HK-2 (cell line): ENCODE measurements at regions not wholly inside any gene's neighbourhood (a gene's known extent, or its start where the extent isn't known, plus 50 kb on each side); places are given as distances from the start of the nearest gene placed in this dataset.

Source experiments
- DNase-seq: peaks from one replicate; pipeline ENCODE4 v3.0.0-alpha.2; 2018; ENCODE audit not compliant: unreplicated experiment

DNA sequence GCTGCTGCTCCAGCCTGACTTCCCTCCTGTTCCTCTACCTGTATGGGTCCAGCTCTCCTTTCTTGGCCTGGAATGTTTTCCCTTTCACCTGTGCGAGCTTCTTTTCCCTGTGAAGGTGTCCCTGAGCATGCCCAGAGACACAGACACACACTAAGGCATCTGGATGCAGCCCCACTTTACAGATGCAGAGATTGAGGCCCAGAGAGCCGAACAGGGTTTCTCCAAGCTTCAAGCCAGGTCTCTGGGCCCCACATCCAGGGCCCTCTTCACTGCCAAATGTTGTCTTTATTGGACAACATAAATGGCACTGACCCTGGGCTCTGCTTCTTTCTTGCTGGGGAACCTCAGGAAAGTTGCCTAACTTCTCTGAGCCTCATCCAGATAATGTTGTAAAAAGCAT is 561.6 kb downstream of the MIAT start:
- no peak for DNase-seq

DNA sequence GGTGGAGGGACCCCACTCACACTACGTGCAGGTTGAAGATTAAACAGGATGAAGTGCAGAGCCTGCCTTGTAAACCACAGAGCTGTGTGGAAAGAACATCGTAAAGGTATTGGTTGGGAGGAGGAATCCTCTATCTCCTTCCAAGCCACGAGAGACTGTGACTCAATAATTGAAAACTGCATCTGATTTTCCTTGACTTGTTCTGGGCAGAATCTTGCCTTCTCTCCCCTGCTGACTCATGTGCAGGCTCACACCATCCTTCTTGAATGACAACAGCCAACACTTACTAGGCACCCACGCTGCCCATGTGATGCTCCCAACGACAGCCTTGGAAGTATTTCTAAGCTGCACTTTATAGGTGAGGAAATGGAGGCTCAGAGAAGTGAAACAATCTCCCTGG is 563.0 kb downstream of the MIAT start:
- DNase-seq: peak; percentile 41

DNA sequence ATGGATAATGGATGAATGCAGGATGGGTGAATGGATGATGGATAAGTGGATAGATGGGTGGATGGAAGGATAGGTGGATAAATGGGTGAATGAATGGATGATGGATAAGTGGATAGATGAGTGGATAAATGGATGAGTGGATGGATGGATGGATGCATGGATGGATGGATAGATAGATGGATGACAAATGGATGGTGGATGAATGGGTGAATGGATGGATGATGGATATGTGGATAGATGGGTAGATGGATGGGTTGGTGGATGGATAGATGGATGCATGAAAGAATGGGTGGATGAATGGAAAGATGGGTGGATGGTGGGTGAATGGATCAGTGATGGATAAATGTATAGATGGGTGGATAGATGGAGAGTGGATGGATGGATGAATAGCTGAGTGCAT is 564.8 kb downstream of the MIAT start:
- DNase-seq: no peak

DNA sequence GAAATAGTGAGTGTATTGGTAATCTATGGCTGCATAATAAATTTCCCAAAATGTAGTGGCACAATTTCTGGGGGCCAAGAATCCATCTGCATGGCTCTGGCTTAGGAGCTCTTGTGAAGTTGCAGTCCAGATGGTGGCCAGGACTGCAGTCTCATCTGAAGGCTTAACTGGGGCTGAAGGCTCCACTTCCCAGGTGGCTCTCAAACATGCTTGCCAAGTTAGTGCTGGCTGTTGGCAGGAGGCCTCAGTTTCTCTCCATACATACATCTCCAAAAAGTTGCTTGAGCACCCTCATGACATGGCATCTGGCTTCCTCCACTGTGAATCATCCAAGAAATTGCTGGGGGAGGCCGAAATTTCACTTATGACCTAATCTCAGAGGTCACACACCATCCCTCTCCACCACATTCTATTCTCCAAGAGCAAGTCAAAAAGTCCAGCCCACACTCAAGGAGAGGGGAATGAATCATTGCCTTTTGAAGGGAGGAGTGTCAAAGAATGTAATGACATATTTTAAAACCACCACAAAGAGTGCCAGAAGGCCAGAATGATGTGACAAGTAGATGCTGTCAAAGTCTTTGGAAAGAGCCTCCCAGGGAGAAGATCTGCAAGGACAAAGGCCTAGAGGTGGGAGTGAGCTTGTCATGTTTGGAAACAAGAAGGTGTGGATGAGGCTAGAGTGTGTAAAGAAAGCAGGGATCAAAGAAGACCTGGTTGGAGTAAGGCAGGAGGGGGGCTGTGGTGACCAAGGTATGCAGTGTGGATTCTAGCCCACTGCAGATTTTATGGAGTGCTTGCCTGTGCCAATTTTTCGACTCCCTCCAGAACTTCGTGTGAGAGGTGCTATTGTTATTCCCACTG is 566.2 kb downstream of the MIAT start:
- DNase-seq: peak; percentile 48

DNA sequence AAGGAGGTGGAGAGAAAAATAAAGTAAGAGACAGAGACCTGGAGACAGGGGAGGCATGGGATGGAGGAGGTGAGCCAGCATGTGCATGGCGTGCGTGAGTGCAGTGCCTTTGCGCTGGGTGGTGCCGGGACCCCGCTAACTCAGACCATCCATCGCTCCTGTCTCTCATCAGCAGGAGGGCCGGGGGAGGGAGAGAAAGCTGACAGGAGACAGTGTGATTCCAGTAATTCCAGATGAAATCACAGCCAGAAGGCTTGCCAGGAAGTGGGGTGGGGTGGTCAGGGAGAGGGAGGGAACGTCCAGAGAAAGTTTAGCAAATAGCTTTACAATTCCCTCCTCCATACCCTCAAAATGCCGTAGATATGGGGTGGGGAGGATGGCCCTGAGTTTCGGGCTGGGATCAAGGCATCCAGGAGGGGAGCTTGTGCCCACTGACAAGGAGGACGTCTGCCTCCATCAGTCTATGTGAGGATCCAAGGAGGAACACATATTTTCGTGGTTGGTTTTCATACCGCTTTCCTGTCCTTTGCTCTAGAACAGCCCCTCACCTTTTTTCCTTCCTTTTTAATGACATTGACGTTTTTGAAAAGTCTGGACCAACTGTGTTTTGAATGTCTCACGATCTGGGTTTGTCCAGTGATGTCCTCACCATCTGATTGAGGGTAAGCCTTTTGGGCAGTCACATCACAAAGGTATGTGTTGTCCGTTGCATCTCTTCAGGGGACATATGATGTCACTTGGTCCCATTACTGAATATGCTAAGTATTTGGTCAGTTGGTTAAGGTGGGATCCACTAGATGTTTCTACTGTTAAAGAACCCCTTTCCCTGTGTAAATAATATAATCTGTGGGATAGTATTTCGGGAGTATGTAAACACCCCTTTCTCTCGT is 567.3 kb downstream of the MIAT start:
- no peak for DNase-seq

DNA sequence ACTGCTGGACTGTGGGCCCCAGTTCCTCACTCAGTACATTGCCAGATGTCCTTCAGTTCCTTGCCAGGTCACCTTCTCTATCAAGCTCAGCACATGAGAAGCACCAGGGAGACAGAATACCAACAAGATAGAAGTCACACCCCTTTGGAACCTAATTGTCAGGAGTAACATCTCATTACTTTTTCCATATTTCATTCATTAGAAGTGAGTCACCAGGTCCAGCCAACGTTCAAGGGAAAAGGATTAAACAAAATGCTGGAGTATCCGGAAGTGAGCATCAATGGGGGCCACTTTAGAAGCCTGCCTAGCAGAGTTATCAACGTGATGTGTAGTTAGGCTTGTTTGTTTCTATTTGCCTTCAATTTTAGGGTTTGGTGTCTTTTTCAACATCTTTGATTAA is 569.3 kb downstream of the MIAT start:
- DNase-seq: no peak

DNA sequence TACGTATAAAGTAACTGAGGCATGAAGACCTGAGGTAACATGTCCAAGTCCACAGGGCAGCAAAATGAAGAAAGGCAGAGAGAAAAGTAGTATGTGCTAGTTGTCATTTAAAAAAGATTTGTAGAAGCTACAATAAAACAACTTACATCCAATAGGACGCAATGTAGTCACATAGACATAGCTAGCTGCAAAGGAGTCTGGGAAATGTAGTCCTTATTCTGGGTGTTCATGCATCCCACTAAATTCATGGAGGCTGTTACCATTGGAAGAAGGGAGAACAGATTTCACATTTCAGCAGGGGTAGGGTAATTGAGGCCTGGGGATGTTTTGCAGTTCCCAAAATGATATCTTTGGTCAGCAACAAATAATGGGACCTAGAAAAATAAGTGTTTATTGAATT is 571.4 kb downstream of the MIAT start:
- no peak for DNase-seq

DNA sequence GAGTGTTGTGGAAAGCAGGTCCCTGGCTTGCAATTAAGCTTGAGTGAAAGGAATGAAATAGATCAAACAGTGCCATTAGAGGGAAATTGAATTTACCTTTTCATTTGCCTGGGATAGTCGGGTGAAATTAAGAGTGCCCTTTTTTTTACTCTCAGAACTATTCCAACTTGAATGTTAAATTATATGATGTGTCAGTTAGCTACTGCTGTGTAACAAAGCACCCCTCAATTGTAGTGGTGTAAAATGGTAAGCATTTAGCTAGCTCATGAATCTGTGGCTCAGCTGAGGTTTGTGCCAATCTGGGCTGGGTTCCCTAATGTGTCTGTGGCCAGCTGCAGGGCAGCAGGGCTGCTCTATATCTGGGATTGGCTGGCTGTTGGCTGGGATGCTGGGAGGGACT is 571.4 kb downstream of the MN1 start:
- DNase-seq: no peak

DNA sequence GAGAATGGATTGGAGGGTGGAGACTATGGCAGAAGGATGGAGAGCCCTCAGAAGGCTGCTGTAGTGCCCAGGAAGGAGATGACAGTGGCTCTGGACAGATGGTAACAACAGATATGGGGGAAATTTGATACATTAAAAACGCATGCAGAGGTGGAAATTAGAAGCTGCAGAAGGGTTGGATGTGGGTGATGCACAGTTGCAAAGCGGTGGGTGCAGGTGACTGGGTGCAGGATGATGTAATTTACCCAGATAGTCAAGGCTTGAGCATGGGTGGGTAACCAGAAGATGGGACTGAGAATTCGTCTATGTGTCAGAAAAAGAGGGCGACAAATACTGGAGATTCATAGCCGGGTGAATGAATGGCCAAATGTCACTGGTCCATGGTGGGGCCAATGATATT is 570.3 kb downstream of the MN1 start:
- DNase-seq: no peak

DNA sequence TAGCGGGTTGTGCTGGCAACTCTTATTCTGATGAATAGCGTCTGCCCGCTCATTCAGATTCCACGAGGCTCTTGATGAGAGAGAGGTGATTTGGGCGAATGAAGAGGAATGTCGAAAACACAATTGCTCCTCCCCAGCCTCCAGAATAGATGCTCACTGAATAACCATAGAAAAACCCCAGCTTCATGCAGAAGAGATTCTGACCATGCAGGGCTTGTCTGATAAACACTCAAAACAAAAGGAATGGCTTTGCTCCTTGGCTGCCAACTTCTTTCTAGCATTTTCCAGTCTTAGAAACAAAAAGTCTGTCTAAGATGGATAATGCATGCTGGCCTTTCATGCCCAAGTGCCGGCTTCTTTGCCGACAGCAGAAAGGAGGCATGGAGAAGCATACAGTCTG is 569.5 kb downstream of the MN1 start:
- no peak for DNase-seq

DNA sequence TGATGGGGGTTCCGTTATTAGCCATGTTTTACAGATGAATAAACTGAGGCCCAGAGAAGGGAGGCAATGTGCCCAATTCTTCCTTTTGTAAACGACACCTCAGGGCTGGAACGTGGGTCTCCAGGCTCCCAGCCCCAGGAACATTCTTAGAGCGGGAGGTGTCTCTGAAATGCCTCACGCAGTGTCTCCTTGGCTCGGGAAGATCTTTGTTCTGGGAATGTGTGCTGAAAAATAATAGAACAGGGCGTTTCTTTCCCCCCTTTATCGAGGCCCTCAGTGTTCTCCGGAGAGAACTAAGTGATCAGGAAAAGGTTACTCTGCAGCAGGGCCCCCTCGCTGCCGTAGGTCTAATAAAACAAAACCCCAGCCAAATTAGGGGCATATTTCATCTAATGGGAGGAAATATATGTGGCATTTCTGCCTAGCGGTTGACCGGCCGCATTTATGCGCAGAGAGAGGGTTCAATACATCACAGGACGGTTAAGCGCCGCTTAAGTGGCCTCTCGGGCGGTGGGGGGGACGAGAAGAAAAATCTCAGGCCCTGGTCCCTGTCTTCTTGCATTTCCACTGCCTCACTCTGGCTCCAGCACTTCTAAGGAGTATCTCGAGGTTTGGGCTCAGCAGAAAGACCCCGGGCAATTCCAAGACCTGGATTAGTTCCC is 564.3 kb downstream of the MN1 start:
- DNase-seq: no peak

DNA sequence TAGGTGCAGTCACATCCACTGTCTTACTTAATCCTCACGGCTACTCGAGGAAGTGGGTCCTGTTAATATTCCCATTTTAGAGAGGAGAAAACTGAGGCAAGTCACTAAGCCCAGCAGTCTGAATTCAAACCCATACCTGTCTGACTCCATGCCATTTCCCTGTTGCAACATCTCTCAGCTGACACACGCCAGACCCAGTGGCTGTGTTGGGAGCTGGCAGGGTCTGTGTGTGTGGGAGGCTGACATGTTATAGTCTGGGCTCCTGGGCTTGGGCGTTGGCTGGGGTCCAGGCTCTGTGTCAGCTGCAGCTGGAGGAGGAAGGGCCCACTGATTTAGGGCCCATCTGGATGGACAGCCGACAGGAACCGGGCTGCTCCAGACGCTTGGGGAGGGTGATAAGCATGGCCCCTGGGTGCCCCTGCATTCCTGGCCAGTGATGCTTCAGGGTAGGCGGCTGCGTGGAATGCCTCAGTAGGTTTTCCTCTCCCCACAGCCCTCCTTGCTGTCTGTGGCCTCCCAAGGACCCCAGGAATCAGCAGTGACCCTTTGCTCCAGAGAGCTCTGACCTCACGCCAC is 562.5 kb downstream of the MN1 start:
- peak; percentile 91 for DNase-seq

DNA sequence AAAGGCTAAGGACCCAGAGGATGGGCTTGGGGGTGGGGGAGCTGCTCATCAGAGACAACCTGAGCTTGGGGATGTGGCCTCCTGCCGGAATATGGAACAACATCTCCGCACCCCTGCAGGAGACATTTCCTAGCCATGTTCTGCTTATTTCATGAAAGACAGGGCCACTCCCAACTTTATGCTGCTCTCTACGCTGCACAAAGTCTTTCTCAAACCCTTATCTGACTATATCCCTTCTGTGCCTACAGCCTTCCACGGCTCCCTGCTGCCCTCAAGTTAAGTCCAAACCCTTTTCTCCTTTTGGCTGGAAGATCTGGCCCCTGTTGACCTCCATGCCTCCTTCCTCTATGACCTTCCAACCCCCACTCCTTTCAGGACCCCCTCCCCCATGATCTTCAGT is 562.0 kb downstream of the MN1 start:
- DNase-seq: no peak

DNA sequence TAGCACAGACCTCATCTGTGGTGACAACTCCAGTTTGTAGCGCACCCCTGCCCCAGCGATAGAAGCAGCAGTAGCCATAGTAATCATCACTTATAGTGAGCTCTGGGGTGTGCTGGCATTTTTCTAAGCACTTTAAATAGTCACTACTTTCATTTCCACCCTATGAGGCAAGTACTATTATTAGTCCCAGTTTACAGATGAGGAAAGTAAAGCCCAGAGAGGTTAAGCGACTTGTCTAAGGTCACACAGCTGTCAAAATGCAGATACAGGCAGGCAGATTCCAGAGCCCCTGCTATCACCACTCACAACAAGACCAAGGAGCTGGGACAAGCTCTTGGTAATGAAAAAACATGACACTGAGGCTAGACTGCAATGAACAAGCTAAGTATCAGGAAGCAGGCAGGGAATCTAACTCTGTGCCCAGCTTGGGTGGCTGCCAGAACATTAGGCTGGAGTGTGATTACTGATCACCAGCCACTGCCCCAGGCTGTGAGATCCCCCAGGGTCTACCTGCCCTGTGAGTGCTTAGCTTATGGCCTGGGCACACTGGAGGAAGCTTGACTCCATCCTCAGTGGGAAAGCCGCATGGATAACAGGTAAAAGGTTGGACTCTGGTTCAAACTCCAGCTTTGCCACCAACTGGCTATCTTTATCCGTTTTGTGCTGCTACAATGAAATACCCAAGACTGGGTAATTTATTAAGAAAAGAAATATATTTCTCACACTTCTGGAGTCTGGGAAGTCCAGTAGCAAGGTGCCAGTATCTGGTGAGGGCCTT is 561.1 kb downstream of the MN1 start:
- DNase-seq: no peak

DNA sequence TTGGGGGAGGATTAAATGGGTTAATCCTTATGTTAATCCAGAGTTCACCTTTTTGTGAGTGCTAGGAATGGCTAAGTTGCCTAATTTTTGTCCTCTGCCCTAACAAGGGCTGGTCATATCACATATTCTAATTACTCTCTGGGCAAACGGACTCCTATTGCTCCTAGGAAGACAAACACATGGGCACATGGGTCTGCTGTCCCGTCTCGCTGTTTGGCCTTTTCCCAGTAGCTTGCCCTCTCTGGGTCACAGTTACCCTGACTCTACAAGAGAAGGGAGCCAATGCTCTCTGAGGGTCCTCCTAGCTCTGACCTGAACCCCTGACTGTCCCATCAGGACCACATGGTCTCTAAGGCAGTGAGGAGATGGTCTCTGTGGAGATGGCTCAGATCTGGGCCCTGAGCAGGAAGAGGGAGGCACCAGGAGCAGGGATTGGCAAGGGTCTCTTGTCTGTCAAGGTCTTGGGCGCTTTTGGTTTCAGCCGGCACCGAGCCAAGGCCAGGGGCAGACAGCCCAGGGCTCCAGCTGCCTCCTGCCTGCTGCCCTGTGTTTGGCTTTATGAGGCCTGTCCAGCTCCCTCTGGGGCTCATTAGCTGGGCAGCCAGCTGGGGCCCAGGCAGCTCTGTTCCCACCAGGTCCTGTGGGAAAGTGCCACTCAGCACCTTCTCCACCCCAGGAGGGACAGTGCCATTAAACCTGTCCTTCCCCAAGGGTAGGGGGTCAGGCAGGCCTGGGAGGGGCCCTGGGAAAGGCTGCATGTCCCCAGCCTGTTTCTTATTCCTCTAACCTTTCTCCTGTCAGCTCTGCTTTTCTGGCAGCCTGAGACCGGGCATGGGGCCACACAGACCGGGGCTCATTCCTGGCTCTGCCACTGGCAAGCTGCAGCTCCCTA is 559.9 kb downstream of the MN1 start:
- no peak for DNase-seq

DNA sequence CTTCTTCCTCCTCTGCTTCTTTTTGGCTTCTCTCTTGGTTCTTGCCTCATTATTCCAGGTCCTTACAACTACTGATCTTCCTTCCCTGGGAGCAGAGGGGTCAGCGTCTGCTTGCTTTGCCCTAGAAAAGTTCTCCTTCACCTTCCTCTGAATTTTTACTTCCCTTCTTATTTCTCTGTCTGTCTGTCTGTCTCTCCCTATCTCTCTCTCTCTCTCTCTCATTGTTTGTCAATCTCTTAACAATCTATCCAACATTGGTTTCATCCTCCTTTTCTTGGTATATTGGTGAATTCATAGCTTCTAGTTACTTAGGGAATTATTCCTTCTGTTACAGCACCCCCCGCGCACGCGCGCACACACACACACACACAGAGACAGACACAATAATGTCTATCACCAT is 559.1 kb downstream of the MN1 start:
- no peak for DNase-seq

DNA sequence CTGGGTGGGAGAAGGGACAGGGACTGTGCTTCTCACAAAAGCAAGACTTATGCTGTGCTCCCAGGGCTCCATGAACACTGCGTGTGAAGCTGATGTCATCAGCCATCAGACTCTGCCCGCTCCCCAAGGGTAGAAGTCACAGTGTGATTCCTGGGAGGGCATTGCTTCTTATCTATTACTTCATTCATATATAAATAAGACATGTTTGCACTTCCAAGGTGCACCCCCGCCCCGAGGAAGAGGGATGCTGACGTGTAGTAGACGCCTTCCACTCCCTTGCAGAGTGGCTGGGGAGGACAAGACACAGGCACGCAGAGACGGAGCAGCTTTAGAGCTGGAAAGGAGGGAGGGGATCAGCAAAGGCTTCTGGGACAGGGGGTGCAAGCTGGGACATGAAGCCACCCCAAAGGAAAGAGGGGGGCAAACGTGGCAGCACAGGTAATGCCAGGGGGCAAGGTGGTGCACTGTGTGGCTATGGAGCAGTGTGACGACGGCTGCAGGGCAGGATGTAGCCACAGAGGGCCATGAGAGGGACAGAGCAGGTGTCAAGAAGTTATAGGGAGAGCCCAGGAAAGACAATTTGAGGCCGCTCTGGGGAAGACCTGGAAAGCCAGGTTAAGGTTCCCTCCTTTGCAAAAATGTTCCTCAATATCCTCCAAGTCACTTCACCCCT is 558.5 kb downstream of the MN1 start:
- DNase-seq: no peak

DNA sequence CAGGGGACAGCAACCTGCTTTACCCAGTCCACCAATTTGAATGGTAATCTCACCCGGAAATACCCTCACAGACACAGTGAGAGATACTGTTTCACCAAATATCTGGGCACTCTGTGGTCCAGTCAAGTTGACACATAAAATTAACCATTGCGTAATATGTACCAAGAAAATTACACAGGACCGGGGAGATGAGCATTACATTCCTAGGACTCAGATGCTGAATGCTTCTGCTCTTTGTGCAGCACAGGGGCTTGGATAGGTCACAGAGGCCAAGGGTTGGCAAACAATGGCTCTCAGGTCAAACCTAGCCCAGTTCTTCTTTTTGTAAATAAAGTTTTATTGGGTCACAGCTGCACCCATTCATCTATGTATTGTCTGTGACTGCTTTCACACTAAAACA is 557.2 kb downstream of the MN1 start:
- DNase-seq: no peak

DNA sequence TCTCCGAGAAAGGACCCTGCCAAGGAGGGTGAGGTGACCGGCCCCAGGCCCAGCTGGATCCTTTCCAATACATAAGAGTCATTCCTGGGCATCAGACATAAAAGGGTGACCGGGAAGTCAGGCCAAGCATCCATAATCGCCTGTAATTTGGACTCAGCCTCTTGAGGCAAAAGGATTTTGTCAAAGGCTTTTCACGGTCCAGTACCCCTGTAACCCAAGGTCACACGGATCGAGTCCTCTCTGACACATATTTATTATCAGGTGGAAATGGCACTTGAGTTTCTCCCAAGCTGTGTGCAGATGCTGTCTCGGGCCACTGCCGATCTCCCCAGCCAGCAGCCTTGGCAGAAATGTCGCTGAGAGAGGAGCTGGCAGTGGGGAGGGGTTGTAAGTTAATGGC is 556.5 kb downstream of the MN1 start:
- DNase-seq: no peak

DNA sequence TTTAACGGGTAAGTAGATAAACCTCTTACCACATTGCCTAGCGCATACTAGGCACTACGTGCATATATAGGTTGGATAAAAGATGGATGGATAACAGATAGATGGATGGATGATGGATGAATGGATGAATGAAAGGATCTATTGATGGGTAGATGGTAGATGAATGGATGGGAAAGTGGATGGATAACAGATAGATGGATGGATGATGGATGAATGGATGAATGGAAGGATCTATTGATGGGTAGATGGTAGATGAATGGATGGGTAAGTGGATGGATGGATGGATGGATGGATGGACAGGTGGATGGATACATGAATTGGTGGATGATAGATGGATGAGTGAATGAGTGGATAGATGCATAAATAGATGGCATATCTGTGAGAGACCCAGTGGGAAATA is 555.0 kb downstream of the MN1 start:
- DNase-seq: no peak
